Psoas muscle (tissue), 7 donors: ENCODE measurements at regions not wholly inside any gene's neighbourhood (a gene's known extent, or its start where the extent isn't known, plus 50 kb on each side); places are given as distances from the start of the nearest gene placed in this dataset.

Source experiments
- ATAC-seq, 4 donors: fragments of 200-7000 bp; cut with Tn5 transposase; one replicate each; pipeline ENCODE4 v1.9.1; 2020; ENCODE audit warnings: moderate library complexity in 3 of 4, mild to moderate bottlenecking in 2 of 4
- DNase-seq, 2 donors: peaks; one replicate each; pipeline ENCODE4 v3.0.0-alpha.2; 2020
- H3K27ac ChIP-seq: fragments of 200-600 bp; one replicate; pipeline ENCODE4 v1.8.0; 2022
- H3K27me3 ChIP-seq, 3 donors: fragments of 200-600 bp in 1 of 3; one replicate each; pipeline versions ENCODE4 v1.6.1 to v1.8.0; 2013 to 2022; ENCODE audit warnings: low read length in 2 of 3, mild to moderate bottlenecking in 2 of 3, moderate library complexity in 1 of 3; ENCODE audit not compliant: insufficient read depth in 3 of 3
- H3K36me3 ChIP-seq, 2 donors: fragments of 200-600 bp in 1 of 2; one replicate each; pipeline versions ENCODE4 v1.6.1 to v1.8.0; 2013 to 2022; ENCODE audit warnings: low read depth in 1 of 2, mild to moderate bottlenecking in 1 of 2, moderate library complexity in 1 of 2; ENCODE audit not compliant: insufficient read depth in 1 of 2
- H3K4me1 ChIP-seq: fragments of 200-600 bp; one replicate; pipeline ENCODE4 v1.8.0; 2022
- H3K4me3 ChIP-seq: fragments of 200-600 bp; one replicate; pipeline ENCODE4 v1.8.0; 2022; ENCODE audit warnings: mild to moderate bottlenecking
- H3K9me3 ChIP-seq: fragments of 200-600 bp; one replicate; pipeline ENCODE4 v1.8.0; 2022
- CTCF ChIP-seq: fragments of 200-600 bp; IDR thresholded peaks from one replicate; pipeline ENCODE4 v1.8.0; 2022; ENCODE audit warnings: antibody characterized with exemption
- WGBS, 3 donors: extraction: QIAGEN DNeasy Blood & Tissue Kit; methylation state at CpG; one replicate each; pipeline versions ENCODE4 v1.1.6 to v1.1.7; 2013; 5-methylcytosine and 5-hydroxymethylcytosine counted together
- intact Hi-C, 2 donors: fragments of 100-400 bp; cut with DNase I; formaldehyde crosslinking; loops; one replicate each; pipeline versions ENCODE4 v1.11.0 to v1.14.2; 2022
- donor health status: healthy with polysubstance abuse.
- donor health status: DM: no; HTN: no; CAD: no; lungs with moderate emphysema.
- donor health status: Bipolar disorder and iron deficiency.
- donor health status: healthy.
- donor health status: DM: yes; HTN: yes; CAD: no.
- donor health status: DM: no; HTN: no; CAD: no.
- donor health status: DM: yes; HTN: yes; CAD: no.

- no peaks in the 10 kb centered on the region for H3K36me3 ChIP-seq
- no peak overlapping the region for H3K4me3 ChIP-seq
- no peaks in the 10 kb centered on the region for H3K9me3 ChIP-seq
- no peak for TF ChIP-seq CTCF
- H3K4me1 ChIP-seq, result no peaks in the 10 kb centered on the region
- ATAC-seq, result no peak
- H3K27me3 ChIP-seq, result no peaks in the 10 kb centered on the region
- H3K27ac ChIP-seq, result no peak overlapping the region
- DNase-seq, result no peak
- WGBS, 3 donors, result 75 to 82% (median 82%) methylated on average over 5 of the region's 5 CpGs
- intact Hi-C loops, result loop anchor here in 1 of 2 donors (5.0 kb wide), 1 partner anchor 404 kb away; no protein-coding TSS in a partner anchor
Measured at GRCh38 chr1:115461526-115461925, 123.5 kb upstream of the NGF start.

- no peak for DNase-seq
- no peak for TF ChIP-seq CTCF
- no peak overlapping the region for H3K4me3 ChIP-seq
- no peaks in the 10 kb centered on the region for H3K9me3 ChIP-seq
- WGBS, 3 donors, result 91 to 96% (median 92%) methylated on average over 3 of the region's 3 CpGs
- ATAC-seq, result no peak
- H3K27ac ChIP-seq, result no peak overlapping the region
- no peaks in the 10 kb centered on the region for H3K27me3 ChIP-seq
- H3K4me1 ChIP-seq, result no peaks in the 10 kb centered on the region
- H3K36me3 ChIP-seq, result no peaks in the 10 kb centered on the region
- intact Hi-C loops, result no loop called here
Measured at GRCh38 chr1:115459161-115459560, 121.1 kb upstream of the NGF start.

- intact Hi-C loops, result no loop called here
- WGBS, 3 donors, result 66 to 68% (median 67%) methylated on average over 7 of the region's 7 CpGs
- H3K4me1 ChIP-seq, result no peaks in the 10 kb centered on the region
Measured at GRCh38 chr1:115458426-115459114, 120.5 kb upstream of the NGF start.

GRCh38 chr1:115457289-115457688 lies 119.2 kb upstream of the NGF start:
- intact Hi-C loops, result no loop called here
- no peak for TF ChIP-seq CTCF
- H3K4me3 ChIP-seq, result no peak overlapping the region
- ATAC-seq (no peak), DNase-seq (no peak)
- H3K4me1 ChIP-seq, result no peaks in the 10 kb centered on the region
- no peaks in the 10 kb centered on the region for H3K36me3 ChIP-seq
- no peak overlapping the region for H3K27ac ChIP-seq
- WGBS, 3 donors, result 52 to 66% (median 65%) methylated on average over 2 of the region's 2 CpGs
- no peaks in the 10 kb centered on the region for H3K9me3 ChIP-seq
- no peaks in the 10 kb centered on the region for H3K27me3 ChIP-seq

More at GRCh38 chr1:115458426-115459114, 120.5 kb upstream of the NGF start:
- Histone ChIP-seq H3K9me3 (no peaks in the 10 kb centered on the region), H3K27me3 (no peaks in the 10 kb centered on the region), H3K27ac (no peak overlapping the region), H3K4me3 (no peak overlapping the region), H3K36me3 (no peaks in the 10 kb centered on the region)
- no peak for ATAC-seq
- no peak for TF ChIP-seq CTCF
- no peak for DNase-seq
